K562 (cell line): ENCODE measurements at regions not wholly inside any gene's neighbourhood (a gene's known extent, or its start where the extent isn't known, plus 50 kb on each side); places are given as distances from the start of the nearest gene placed in this dataset.
A peak's percentile ranks its signal among the peaks of the same experiment; 100 is the strongest.

Experiments used
- ATAC-seq: fragments of 200-7000 bp; cut with Tn5 transposase; 3 replicates; pipeline ENCODE4 v1.9.1; 2020; ENCODE audit warnings: moderate library complexity
- BruUV-seq: library from RNA; stranded (reverse); fragments of 400-500 nt; replicated peaks from 2 replicates; lab custom pipeline; 2021; lab: Mats Ljungman, UMichigan
- CTCF ChIA-PET: fragments of 300-600 bp; formaldehyde crosslinking; extraction: SDS; loops from one replicate; lab custom pipeline; 2021; ENCODE audit warnings: low intra/inter-chr PET ratio; lab: Yijun Ruan, JAX
- POLR2A ChIA-PET: fragments of 300-600, 350-650 bp; sonication (Branson Sonifier 250); formaldehyde crosslinking; extraction: SDS; loops from one replicate; lab custom pipeline; 2021; ENCODE audit warnings: antibody characterized with exemption, inconsistent platforms; lab: Yijun Ruan, JAX
- DNase-seq, 4 experiments: peaks; one replicate each; pipeline versions ENCODE4 v3.0.0 to v3.0.0-alpha.2; 2011 to 2018; ENCODE audit warnings: low spot score in 3 of 4, mixed read lengths in 3 of 4; ENCODE audit errors: extremely low read depth in 1 of 4
- FAIRE-seq: peaks from 2 replicates; lab custom pipeline; 2011; peaks lifted over from hg19 to GRCh38; lab: Jason Lieb, UNC
- H2AFZ ChIP-seq: 2 replicates; pipeline ENCODE4 v1.6.0; 2011; ENCODE audit warnings: low read depth, low read length, control low read depth, inconsistent platforms
- H3K27ac ChIP-seq: fragments of 200-600 bp; 3 replicates; pipeline ENCODE4 v1.8.0; 2011; ENCODE audit warnings: low read depth, mild to moderate bottlenecking, control low read depth, inconsistent platforms, low read length, moderate library complexity, mixed read lengths; ENCODE audit errors: extremely low read depth
- H3K27me3 ChIP-seq, 2 experiments: fragments of 300-600 bp in 1 of 2; 2 replicates in 1 of 2; 3 replicates in 1 of 2; pipeline versions ENCODE4 v1.6.0 to v1.8.0; 2011; ENCODE audit warnings: inconsistent platforms in 2 of 2, low read length in 2 of 2, mild to moderate bottlenecking in 1 of 2, mixed read lengths in 1 of 2, moderate library complexity in 1 of 2; ENCODE audit not compliant: control insufficient read depth in 2 of 2, insufficient read depth in 2 of 2
- H3K36me3 ChIP-seq: fragments of 300-600 bp; 3 replicates; pipeline ENCODE4 v1.8.0; 2011; ENCODE audit warnings: mild to moderate bottlenecking, low read length, inconsistent platforms; ENCODE audit not compliant: control insufficient read depth, insufficient read depth
- H3K4me1 ChIP-seq, 2 experiments: fragments of 200-600 bp in 1 of 2; replicated peaks in 1 of 2; 2 replicates in 1 of 2; 3 replicates in 1 of 2; pipeline versions ENCODE4 v1.5.1 to v1.8.0; 2011; ENCODE audit warnings: inconsistent platforms in 2 of 2, low read length in 2 of 2, mild to moderate bottlenecking in 1 of 2, mixed read lengths in 1 of 2, moderate library complexity in 1 of 2; ENCODE audit not compliant: control insufficient read depth in 2 of 2, insufficient read depth in 2 of 2
- H3K4me2 ChIP-seq: 2 replicates; pipeline ENCODE4 v1.6.1; 2011; ENCODE audit warnings: low read length, control low read depth, inconsistent platforms, mixed read lengths; ENCODE audit not compliant: insufficient read depth
- H3K4me3 ChIP-seq: fragments of 200-600 bp; sonication (generic), shearing (Covaris generic); 2 replicates; pipeline ENCODE4 v1.5.1; 2016; ENCODE audit warnings: control low read depth, inconsistent platforms
- H3K79me2 ChIP-seq: fragments of 200-600 bp; 3 replicates; pipeline ENCODE4 v1.8.0; 2011; ENCODE audit warnings: low read length, inconsistent platforms; ENCODE audit not compliant: control insufficient read depth, insufficient read depth
- H3K9ac ChIP-seq, 2 experiments: 2 replicates each; pipeline versions ENCODE4 v1.6.0 to v1.6.1; 2011; ENCODE audit warnings: low read depth in 2 of 2, low read length in 2 of 2, control low read depth in 1 of 2, inconsistent platforms in 1 of 2, mild to moderate bottlenecking in 1 of 2, mixed read lengths in 1 of 2; ENCODE audit not compliant: insufficient read depth in 1 of 2
- H3K9me1 ChIP-seq: one replicate; pipeline ENCODE4 v1.6.0; 2011; ENCODE audit warnings: inconsistent platforms, mild to moderate bottlenecking, low read length, moderate library complexity; ENCODE audit not compliant: control insufficient read depth, insufficient read depth
- H3K9me3 ChIP-seq: replicated peaks from 2 replicates; pipeline ENCODE4 v1.5.1; 2011; ENCODE audit warnings: low read depth, low read length, inconsistent platforms; ENCODE audit not compliant: control insufficient read depth, insufficient read depth
- H4K20me1 ChIP-seq: replicated peaks from 2 replicates; pipeline ENCODE4 v1.6.1; 2011; ENCODE audit warnings: low read length, inconsistent platforms, mixed read lengths; ENCODE audit not compliant: control insufficient read depth, insufficient read depth
- CAMTA2 ChIP-seq: fragments of 250-450 bp; sonication (Bioruptor Pico); conservative IDR thresholded peaks from 2 replicates; pipeline ENCODE4 v1.5.1; 2022
- E2F8 ChIP-seq: fragments of 450-650 bp; IDR thresholded peaks from 2 replicates; pipeline ENCODE4 v1.7.1; 2018; ENCODE audit warnings: mild to moderate bottlenecking, low read depth; ENCODE audit not compliant: partially characterized antibody
- RREB1 ChIP-seq: fragments of 250-450 bp; sonication (Bioruptor Pico); IDR thresholded peaks from 2 replicates; pipeline ENCODE4 v1.4.0; 2020
- TFE3 ChIP-seq: fragments of 450-650 bp; formaldehyde crosslinking; IDR thresholded peaks from 2 replicates; pipeline ENCODE4 v1.4.0; 2020; ENCODE audit warnings: mild to moderate bottlenecking, mixed read lengths
- ZNF699 ChIP-seq: fragments of 250-450 bp; sonication (Bioruptor Pico); IDR thresholded peaks from 2 replicates; pipeline ENCODE4 v1.8.0; 2021; ENCODE audit warnings: mild to moderate bottlenecking, moderate library complexity; ENCODE audit not compliant: insufficient replicate concordance
- WGBS: fragments of 100-300 bp; shearing (Covaris generic); methylation state at CpG from one replicate; pipeline ENCODE4 v1.1.6; 2016; ENCODE audit warnings: low coverage, mixed read lengths; ENCODE audit not compliant: insufficient coverage; ENCODE audit errors: missing lambda C conversion rate; 5-methylcytosine and 5-hydroxymethylcytosine counted together
- in situ Hi-C: fragments of 300-500 bp; cut with MboI; formaldehyde crosslinking; loops from 4 replicates; pipeline ENCODE4 v1.15.0; 2018; ENCODE audit warnings: inconsistent platforms, mixed read lengths
- intact Hi-C: fragments of 100-400 bp; cut with micrococcal nuclease; formaldehyde crosslinking; loops from 2 replicates; pipeline ENCODE4 v1.14.2; 2022

- H2AFZ ChIP-seq, result no peak overlapping the region
- H3K79me2 ChIP-seq, result no peaks in the 10 kb centered on the region
- peaks cover 50 to 95% of the 10 kb centered on the region in 2 experiments for H3K27me3 ChIP-seq
- BruUV-seq, result no TSS peak
- H3K9me3 ChIP-seq, result no peaks in the 10 kb centered on the region
- intact Hi-C loops, result no loop called here
- H3K4me1 ChIP-seq, result peaks cover 0 to 55% of the 10 kb centered on the region in 2 experiments; a peak in 2 of 5 replicates
- CTCF ChIA-PET, result no interaction called here
- no peak overlapping the region for H3K4me3 ChIP-seq
- under 1% methylated on average over 11 of the region's 11 CpGs for WGBS
- FAIRE-seq (no peak), ATAC-seq (no peak), DNase-seq (no peak)
- H3K9ac ChIP-seq, result peak overlapping the region in 1 of 2 experiments; percentile 9; a peak in 1 of 4 replicates
- H4K20me1 ChIP-seq, result 0 out of 2 replicates have a peak, but pooled peaks cover 9% of the 10 kb centered on the region
- no peaks in the 10 kb centered on the region for H3K36me3 ChIP-seq
- H3K27ac ChIP-seq, result no peak overlapping the region
- no peaks in the 10 kb centered on the region for H3K9me1 ChIP-seq
- TF ChIP-seq ZNF699, result no peak
- TF ChIP-seq RREB1 (CRISPR knock-in tag), result no peak
- no peak for TF ChIP-seq TFE3 (CRISPR knock-in tag)
- no peak for TF ChIP-seq CAMTA2 (CRISPR knock-in tag)
- TF ChIP-seq E2F8, result no peak
- TF ChIP-seq, all 486 proteins: peak for 0
- in situ Hi-C loops, result no loop called here
- POLR2A ChIA-PET, result interaction anchor here (0.7 to 2.2 kb wide), 4 partner anchors 10 to 470 kb away, joined by 3 to 8 read pairs (median 4); no protein-coding TSS in a partner anchor
- no peak overlapping the region for H3K4me2 ChIP-seq
Measured at GRCh38 chr7:432933-433332, 86.7 kb downstream of the PDGFA start.
